Hepatocyte (in vitro differentiated cells): ENCODE measurements at regions not wholly inside any gene's neighbourhood (a gene's known extent, or its start where the extent isn't known, plus 50 kb on each side); places are given as distances from the start of the nearest gene placed in this dataset.

ENCODE experiments used
- DNase-seq: peaks from one replicate; pipeline ENCODE4 v3.0.0-alpha.2; 2016; ENCODE audit warnings: low spot score
- H2AFZ ChIP-seq: fragments of 200-600 bp; sonication (generic); 2 replicates; pipeline ENCODE4 v1.6.0; 2016; ENCODE audit warnings: antibody characterized with exemption, mild to moderate bottlenecking
- H3K27ac ChIP-seq: fragments of 200-600 bp; sonication (generic); 2 replicates; pipeline ENCODE4 v1.5.1; 2016; ENCODE audit warnings: mild to moderate bottlenecking
- H3K27me3 ChIP-seq: fragments of 200-600 bp; sonication (generic); 2 replicates; pipeline ENCODE4 v1.6.1; 2016
- H3K36me3 ChIP-seq: fragments of 200-600 bp; sonication (generic); replicated peaks from 2 replicates; pipeline ENCODE4 v1.5.1; 2016; ENCODE audit warnings: low read depth; ENCODE audit not compliant: insufficient read depth
- H3K4me1 ChIP-seq: fragments of 200-600 bp; sonication (generic); 2 replicates; pipeline ENCODE4 v1.5.1; 2016; ENCODE audit warnings: mild to moderate bottlenecking, moderate library complexity; ENCODE audit not compliant: insufficient read depth
- H3K4me2 ChIP-seq: fragments of 200-600 bp; sonication (generic); 2 replicates; pipeline ENCODE4 v1.6.0; 2016
- H3K4me3 ChIP-seq: fragments of 200-600 bp; sonication (generic); 2 replicates; pipeline ENCODE4 v1.5.1; 2016; ENCODE audit warnings: mild to moderate bottlenecking
- H3K79me2 ChIP-seq: fragments of 200-600 bp; sonication (generic); 2 replicates; pipeline ENCODE4 v1.6.0; 2017; ENCODE audit warnings: mild to moderate bottlenecking
- H3K9me2 ChIP-seq: fragments of 200-600 bp; sonication (generic); replicated peaks from 2 replicates; pipeline ENCODE4 v1.6.0; 2017; ENCODE audit warnings: mild to moderate bottlenecking; ENCODE audit not compliant: insufficient read depth
- H3K9me3 ChIP-seq: fragments of 200-600 bp; sonication (generic); 2 replicates; pipeline ENCODE4 v1.5.1; 2016; ENCODE audit warnings: low read depth, mild to moderate bottlenecking
- H4K20me1 ChIP-seq: fragments of 200-600 bp; sonication (generic); 2 replicates; pipeline ENCODE4 v1.6.0; 2016; ENCODE audit warnings: mild to moderate bottlenecking; ENCODE audit not compliant: insufficient read depth, poor library complexity, severe bottlenecking
- EZH2 ChIP-seq: fragments of 200-600 bp; sonication (generic); IDR thresholded peaks from 2 replicates; pipeline ENCODE4 v1.6.1; 2016; ENCODE audit warnings: antibody characterized with exemption, mild to moderate bottlenecking, borderline replicate concordance
- EZH2phosphoT487 ChIP-seq: fragments of 200-600 bp; sonication (generic); IDR thresholded peaks from one replicate; pipeline ENCODE4 v1.6.1; 2018; ENCODE audit warnings: antibody characterized with exemption, mild to moderate bottlenecking, low read depth, moderate library complexity; ENCODE audit not compliant: unreplicated experiment, severe bottlenecking
- WGBS: methylation state at CpG from one replicate; pipeline ENCODE4 v1.1.6; 2016; ENCODE audit warnings: low lambda C conversion rate; ENCODE audit errors: missing lambda C conversion rate; 5-methylcytosine and 5-hydroxymethylcytosine counted together
- TF ChIP-seq, protein P1 (sequence below): fragments of 200-600 bp; sonication (generic); IDR thresholded peaks from 2 replicates; pipeline ENCODE4 v1.5.1; 2016; ENCODE audit warnings: antibody characterized with exemption, mild to moderate bottlenecking; ENCODE audit not compliant: poor library complexity

DNA sequence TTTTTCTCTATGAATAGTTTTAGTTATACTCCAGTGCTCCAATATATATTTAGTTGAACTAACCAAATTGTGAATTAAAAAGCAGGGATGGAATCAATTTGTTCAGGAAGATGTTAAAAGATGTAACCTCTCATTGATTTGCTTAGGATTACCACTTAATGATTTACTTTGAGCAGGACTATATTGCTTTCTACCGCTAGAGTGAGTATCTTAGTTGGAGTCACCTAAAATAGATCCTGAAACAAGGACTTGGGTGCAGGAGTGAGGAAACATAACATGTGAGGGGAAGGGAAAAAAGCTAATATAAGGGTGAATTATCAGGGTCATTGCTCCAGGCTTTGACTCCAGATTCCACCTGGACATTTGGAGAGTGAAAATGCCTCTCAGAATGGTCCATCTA lies 2277.4 kb upstream of the C9orf72 start:
- DNase-seq: no peak
- TF ChIP-seq EZH2 (no peak), EZH2phosphoT487 (no peak)
- TF ChIP-seq, protein P1, sequence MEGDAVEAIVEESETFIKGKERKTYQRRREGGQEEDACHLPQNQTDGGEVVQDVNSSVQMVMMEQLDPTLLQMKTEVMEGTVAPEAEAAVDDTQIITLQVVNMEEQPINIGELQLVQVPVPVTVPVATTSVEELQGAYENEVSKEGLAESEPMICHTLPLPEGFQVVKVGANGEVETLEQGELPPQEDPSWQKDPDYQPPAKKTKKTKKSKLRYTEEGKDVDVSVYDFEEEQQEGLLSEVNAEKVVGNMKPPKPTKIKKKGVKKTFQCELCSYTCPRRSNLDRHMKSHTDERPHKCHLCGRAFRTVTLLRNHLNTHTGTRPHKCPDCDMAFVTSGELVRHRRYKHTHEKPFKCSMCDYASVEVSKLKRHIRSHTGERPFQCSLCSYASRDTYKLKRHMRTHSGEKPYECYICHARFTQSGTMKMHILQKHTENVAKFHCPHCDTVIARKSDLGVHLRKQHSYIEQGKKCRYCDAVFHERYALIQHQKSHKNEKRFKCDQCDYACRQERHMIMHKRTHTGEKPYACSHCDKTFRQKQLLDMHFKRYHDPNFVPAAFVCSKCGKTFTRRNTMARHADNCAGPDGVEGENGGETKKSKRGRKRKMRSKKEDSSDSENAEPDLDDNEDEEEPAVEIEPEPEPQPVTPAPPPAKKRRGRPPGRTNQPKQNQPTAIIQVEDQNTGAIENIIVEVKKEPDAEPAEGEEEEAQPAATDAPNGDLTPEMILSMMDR: no peak
- H3K36me3 ChIP-seq: no peaks in the 10 kb centered on the region
- no peaks in the 10 kb centered on the region for H3K9me3 ChIP-seq
- H3K4me3 ChIP-seq: no peak overlapping the region
- H3K27me3 ChIP-seq: no peaks in the 10 kb centered on the region
- H3K27ac ChIP-seq: no peak overlapping the region
- H2AFZ ChIP-seq: no peak overlapping the region
- no peaks in the 10 kb centered on the region for H3K4me1 ChIP-seq
- H3K9me2 ChIP-seq: no peaks in the 10 kb centered on the region
- H4K20me1 ChIP-seq: no peaks in the 10 kb centered on the region
- H3K79me2 ChIP-seq: no peaks in the 10 kb centered on the region
- no peak overlapping the region for H3K4me2 ChIP-seq
- WGBS: 42% methylated on average over 1 of the region's 1 CpG

DNA sequence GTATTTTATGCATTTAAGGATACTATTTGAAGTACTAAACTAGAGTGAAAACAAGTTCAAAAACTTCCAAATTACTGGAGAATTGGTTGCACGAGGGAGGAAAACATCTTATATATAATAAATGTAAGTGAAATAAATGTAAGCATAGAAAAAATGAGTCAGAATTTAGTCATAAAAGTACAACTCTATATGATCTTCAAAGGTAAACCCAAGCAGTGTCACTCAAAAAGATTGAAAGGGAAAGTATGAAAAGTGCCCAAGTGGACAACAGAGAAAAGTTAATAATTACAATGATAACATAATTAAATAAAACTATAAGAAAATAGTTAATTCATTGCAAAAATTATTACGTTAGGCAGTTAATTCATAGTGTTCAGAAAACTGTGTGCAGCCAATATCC lies 2288.5 kb upstream of the C9orf72 start:
- Histone ChIP-seq H3K36me3 (no peaks in the 10 kb centered on the region), H3K27me3 (no peaks in the 10 kb centered on the region), H3K27ac (no peak overlapping the region), H3K4me2 (no peak overlapping the region), H3K79me2 (no peaks in the 10 kb centered on the region), H3K9me2 (no peaks in the 10 kb centered on the region), H3K4me1 (peaks cover 4% of the 10 kb centered on the region), H3K9me3 (no peaks in the 10 kb centered on the region), H2AFZ (no peak overlapping the region), H4K20me1 (no peaks in the 10 kb centered on the region), H3K4me3 (no peak overlapping the region)
- TF ChIP-seq, protein P1: no peak
- TF ChIP-seq EZH2phosphoT487: no peak
- TF ChIP-seq EZH2: no peak
- 83% methylated on average over 2 of the region's 2 CpGs for WGBS
- no peak for DNase-seq

DNA sequence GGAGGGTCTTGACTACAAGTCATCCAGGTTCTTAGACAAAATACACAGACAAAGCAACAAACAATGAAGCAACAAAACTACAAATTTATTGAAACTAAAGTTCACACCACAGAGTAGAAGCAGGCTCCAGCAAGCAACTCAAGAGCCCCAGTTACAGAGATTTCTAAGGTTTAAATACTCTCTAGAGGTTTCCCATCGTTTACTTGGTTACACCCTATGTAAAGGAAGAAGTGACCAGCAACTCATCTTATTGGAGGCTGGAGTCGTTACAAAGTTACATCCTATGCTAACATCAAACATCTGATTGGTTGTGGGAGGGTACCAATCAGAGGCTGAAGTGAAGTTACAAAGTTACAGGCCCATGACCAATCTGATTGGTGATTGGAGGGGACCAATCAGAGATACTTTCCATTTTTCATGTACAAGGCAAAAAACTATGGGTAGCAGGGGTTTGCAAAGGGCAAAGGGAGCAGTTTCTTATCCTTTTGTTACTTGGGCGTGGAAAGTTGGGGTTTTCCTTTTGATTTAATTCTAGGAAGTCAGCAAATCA lies 2292.6 kb upstream of the C9orf72 start:
- Histone ChIP-seq H3K79me2 (no peaks in the 10 kb centered on the region), H4K20me1 (no peaks in the 10 kb centered on the region), H3K27ac (no peak overlapping the region), H3K4me3 (no peak overlapping the region), H3K36me3 (no peaks in the 10 kb centered on the region), H3K9me2 (no peaks in the 10 kb centered on the region), H3K4me2 (no peak overlapping the region), H2AFZ (peak overlapping the region; percentile 50), H3K9me3 (no peaks in the 10 kb centered on the region), H3K4me1 (peaks cover 4% of the 10 kb centered on the region), H3K27me3 (no peaks in the 10 kb centered on the region)
- 58% methylated on average over 3 of the region's 3 CpGs for WGBS
- TF ChIP-seq, protein P1: no peak
- TF ChIP-seq EZH2 (no peak), EZH2phosphoT487 (no peak)
- no peak for DNase-seq

DNA sequence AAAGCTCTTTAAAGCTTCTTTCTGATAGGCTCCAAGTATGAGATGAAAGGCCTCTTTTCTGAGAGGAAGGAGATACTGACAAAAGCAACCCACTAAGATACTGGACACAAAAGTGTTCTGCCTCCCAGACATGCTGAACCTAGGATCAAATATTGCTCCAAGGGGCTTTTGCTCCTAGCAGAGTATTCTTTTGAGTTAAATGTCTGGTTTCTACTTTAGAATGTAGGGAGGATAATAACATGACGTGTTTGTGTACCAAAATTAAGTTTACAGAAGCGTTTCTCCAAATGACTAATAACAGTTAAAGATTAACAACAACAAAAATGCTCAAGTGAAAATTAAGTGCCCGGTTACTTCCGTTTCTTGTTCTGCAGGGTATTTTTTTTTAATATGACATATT lies 2293.3 kb upstream of the C9orf72 start:
- no peaks in the 10 kb centered on the region for H3K36me3 ChIP-seq
- H2AFZ ChIP-seq: peak overlapping the region; percentile 50
- H3K4me3 ChIP-seq: no peak overlapping the region
- H4K20me1 ChIP-seq: no peaks in the 10 kb centered on the region
- H3K27ac ChIP-seq: no peak overlapping the region
- H3K9me2 ChIP-seq: no peaks in the 10 kb centered on the region
- no peak for DNase-seq
- no peaks in the 10 kb centered on the region for H3K27me3 ChIP-seq
- no peaks in the 10 kb centered on the region for H3K79me2 ChIP-seq
- no peaks in the 10 kb centered on the region for H3K9me3 ChIP-seq
- H3K4me2 ChIP-seq: peak overlapping the region; percentile 29
- WGBS: 62% methylated on average over 4 of the region's 4 CpGs
- peaks cover 4% of the 10 kb centered on the region for H3K4me1 ChIP-seq
- TF ChIP-seq EZH2 (no peak), EZH2phosphoT487 (no peak)
- TF ChIP-seq, protein P1: no peak
